HG03196 (cell line): ENCODE measurements at regions not wholly inside any gene's neighbourhood (a gene's known extent, or its start where the extent isn't known, plus 50 kb on each side); places are given as distances from the start of the nearest gene placed in this dataset.

ENCODE experiments used
- ATAC-seq: cut with Tn5 transposase; IDR thresholded peaks from one replicate; pipeline ENCODE4 v1.9.1; 2021; ENCODE audit not compliant: unreplicated experiment

DNA sequence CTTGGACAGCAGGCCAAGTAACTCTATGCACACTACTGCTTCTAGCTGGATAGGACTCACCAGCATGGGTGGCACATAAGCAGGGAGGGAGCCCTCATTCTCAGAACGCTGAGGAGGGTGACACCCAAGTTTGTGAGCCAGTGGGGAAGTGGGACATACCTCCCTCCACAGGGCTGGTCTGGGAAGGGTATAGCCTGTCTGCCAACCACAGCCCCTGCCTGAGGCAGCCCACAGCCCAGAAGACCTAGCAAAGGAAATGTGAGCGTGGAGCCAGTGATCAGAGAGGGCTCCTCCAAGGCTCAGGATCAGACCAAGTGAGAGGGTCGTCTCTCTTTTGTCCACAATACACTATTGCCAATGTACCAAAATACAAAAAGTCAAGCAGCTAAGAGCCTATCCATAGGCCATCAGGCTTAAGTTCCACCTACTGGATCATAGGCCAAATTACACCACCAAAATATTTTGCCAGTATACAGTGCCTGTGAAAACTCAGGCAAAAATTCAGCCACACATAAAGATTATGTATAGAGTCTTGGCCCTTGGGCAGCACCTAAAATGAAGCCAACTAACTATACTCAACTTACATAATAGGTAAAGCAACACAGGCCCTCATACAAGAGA lies 1203.1 kb downstream of the PCDH18 start:
- ATAC-seq: no peak

- ATAC-seq: no peak
Observed at GRCh38 chr4:136328131-136328530, 1204.2 kb downstream of the PCDH18 start.

DNA sequence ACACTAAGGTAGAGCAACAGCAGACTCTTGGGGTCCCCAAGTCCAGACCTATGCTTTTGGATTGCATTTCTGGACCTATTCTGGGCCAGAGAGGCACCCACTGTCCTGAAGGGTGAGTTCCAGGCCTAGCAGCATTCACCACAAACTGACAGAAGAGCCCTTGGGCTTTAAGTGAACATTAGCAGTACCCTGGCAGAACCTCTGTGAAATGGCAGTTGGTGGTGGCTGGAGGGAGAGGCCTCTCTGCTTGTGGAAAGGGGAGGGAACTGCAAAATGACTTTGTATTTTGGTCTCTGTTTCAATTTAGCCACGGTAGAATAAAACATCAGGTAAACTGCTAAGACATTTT lies 1211.9 kb downstream of the PCDH18 start:
- ATAC-seq: no peak

DNA sequence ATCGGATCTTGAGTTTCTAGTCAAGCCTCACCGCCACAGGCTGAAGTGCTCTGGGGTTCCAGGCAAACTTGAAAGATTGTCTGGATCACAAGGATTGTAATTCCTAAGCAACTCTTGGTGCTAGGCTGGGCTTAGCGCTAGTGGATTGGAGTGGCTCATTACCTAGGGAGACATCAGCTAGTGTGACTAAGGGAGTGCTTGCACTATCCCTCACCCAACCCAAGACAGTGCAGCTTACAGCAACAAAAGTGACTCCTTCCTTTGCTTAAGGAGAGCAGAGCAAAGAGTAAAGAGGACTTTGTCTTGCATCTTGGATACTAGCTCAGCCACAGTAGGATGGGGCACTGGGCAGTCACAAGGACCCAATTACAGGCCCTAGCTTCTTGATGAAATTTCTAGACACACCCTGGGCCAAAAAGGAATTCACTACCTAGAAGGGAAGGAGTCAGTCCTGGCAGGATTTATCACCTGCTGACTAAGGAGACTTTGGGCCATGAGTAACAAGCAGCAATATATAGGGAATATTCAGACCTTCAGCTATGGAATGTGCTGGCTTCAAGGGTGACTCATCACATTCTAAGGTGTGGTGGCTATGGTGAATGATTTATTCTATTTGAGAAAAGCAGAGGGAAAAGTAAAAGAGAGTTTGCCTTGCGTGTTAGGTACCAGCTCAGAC lies 1212.4 kb downstream of the PCDH18 start:
- ATAC-seq: no peak

DNA sequence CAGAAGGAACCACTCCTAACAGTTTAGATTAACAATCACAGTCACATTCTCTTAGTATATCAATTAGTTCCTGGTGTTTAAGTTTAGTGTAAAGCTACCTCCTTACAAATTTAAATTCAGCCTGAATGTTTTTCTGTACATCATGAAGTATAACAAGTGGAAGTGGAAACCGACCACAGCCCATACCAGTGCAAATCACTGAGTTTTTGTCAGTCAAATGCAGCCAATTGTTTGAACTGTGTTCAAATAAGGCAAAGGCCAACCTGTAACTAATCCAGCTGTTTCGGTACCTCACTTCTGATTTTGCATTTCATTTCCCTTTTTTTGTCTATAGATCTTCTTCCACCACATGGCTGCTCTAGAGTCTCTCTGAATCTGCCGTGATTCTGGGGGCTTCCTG lies 1215.3 kb downstream of the PCDH18 start:
- no peak for ATAC-seq

- ATAC-seq: no peak
Observed at GRCh38 chr4:136314686-136315085, 1217.6 kb downstream of the PCDH18 start.

- no peak for ATAC-seq
Observed at GRCh38 chr4:136311774-136312173, 1220.5 kb downstream of the PCDH18 start.

- ATAC-seq: no peak
Observed at GRCh38 chr4:136307765-136308164, 1224.5 kb downstream of the PCDH18 start.

DNA sequence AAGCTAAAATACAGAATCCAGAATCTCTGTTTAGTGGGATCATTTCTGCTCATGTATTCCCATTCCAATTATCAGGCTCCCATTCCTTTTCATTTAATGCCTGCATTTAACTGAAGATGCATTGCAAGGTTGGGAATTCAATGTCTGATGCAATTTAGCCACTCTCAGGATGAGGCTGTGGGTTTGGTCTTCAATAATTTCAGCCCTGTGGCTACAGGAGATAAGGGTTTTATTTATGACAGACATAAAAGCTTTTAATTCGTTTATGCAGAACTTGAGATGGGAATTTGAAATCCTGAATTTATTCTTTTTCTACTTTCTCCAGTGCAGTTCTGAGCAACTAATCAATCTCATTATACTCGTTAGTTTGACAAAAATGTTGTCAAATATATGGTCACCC lies 1225.9 kb downstream of the PCDH18 start:
- no peak for ATAC-seq

GRCh38 chr4:136302566-136302965 lies 1229.7 kb downstream of the PCDH18 start:
- ATAC-seq: no peak

DNA sequence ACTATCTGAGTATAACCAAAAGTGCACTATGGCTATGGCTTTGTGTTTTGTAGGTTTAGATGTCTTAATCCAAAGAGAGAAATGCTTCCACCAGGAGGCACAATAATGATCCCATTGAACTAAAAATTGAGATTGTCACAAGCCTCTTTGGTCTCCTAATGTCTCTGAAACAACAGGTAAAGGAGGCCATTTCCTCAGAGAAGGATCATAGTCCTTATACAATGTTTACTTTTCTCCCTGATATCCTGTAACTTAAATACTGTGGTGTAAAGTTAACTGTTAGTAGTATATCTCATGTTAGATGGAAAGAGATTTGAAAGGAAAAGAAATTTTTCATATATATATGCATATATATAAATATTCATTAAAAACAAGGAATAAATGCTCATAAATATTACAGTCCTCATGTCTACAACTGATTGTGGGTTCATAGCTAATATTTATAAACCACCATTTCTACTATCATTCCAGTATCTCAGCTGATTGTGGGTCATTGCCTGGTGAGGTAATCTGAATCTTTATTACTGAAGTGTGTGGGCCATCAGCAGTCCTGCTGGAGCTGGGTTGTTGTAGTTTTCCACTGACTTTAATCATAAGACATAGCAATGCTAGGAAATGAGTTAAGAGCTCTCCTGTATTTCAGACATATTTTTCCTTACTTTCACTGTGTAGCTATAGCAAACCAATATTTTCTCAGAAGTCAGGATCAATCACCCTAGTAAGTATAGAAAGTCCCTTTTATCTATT lies 1230.4 kb downstream of the PCDH18 start:
- ATAC-seq: no peak

- ATAC-seq: no peak
Observed at GRCh38 chr4:136283977-136284376, 1248.3 kb downstream of the PCDH18 start.

DNA sequence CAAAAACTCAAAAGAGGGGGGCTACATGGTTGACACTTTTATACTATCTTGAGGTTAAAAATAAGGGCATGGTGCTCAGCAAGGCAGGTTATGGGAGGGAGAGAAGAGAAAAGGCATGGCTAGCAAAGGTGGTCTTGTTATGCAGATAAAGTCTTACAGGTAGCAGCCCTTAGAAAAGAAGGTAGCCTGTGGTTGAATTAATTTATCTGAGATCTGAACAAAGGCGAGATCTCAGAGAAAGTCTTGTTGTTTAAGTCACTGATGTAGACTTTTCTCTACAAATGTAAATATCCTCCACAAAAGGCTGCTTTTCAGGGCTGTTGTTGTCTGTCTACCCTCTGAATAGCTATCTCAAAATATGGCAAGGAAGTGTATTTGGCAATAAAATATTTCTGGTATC lies 1250.4 kb downstream of the PCDH18 start:
- ATAC-seq: no peak

DNA sequence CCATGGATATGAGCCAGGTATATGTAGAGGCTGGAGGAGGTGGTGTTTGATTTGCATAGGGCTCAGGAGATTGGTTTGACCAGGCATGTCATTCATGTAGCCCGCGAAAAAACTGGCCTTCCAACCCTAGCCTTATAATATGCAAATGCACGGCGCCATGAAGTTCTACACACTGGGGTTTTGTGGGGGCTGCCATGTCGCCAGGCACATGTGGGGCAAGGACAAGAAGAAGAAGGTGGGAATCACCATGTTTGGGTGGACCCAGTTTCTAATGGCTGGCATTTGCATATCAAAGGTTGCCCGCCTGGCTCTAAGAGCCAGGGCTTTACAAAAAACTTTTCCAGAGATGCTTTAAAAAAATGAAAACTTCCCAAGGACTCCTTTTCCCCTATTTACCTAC lies 1251.0 kb downstream of the PCDH18 start:
- ATAC-seq: no peak

DNA sequence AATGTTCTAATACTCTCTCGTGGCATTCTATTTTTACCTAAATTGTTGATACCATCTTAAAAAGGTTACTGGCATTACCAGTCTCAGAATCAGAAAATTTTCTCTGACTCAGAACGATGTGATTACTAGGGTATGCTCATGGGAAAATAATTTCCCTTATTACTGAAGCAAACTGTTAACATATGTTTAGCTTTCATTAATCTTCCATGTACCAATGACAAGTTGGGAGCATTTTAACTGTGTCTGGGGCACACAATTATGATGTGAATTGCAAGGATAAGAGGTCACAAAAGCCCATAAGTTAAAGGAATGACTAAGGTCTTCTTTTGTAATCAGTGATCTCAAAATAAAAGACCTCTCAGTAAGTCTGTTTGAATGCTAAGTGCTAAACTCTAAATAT lies 1254.6 kb downstream of the PCDH18 start:
- ATAC-seq: no peak

GRCh38 chr4:136246876-136247275 lies 1285.4 kb downstream of the PCDH18 start:
- no peak for ATAC-seq

GRCh38 chr4:136241221-136241986 lies 1290.9 kb downstream of the PCDH18 start:
- ATAC-seq: no peak

DNA sequence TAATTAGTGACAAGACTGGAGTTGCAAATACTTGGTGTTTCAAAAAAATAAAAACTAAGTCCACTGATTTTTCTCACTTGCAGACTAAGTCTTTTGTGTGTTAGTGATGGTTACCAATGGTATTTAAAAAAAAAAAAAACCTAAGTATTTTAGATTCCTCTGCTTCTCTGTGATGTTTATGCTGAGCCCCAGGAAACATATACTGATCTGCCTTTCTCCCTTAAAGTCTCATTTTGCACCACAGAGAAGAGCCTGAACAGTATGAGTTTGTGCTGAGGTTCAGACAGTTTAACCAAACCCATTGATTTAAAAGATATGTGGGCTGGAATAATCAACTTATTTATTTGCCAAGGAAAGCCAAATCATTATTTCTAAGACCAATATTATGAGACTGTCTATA lies 1305.0 kb downstream of the PCDH18 start:
- no peak for ATAC-seq

- no peak for ATAC-seq
Observed at GRCh38 chr4:136219592-136220125, 1312.6 kb downstream of the PCDH18 start.

GRCh38 chr4:136203199-136203598 lies 1329.1 kb downstream of the PCDH18 start:
- ATAC-seq: no peak

- ATAC-seq: no peak
Observed at GRCh38 chr4:136198358-136198757, 1333.9 kb downstream of the PCDH18 start.
